Fibroblast of lung (primary cell): ENCODE measurements at regions not wholly inside any gene's neighbourhood (a gene's known extent, or its start where the extent isn't known, plus 50 kb on each side); places are given as distances from the start of the nearest gene placed in this dataset.
"Not testable (repeated sequence)": the region's sequence is repeated elsewhere in the genome, so short reads cannot be mapped to it uniquely, and the experiment has no call there.

ENCODE experiments used
- DNase-seq, 2 donors: peaks; one replicate each; pipeline versions ENCODE4 v3.0.0 to v3.0.0-alpha.2; 2010; ENCODE audit warnings: low read depth in 2 of 2
- H2AFZ ChIP-seq: 2 replicates; pipeline ENCODE4 v1.5.1; 2012; ENCODE audit warnings: low read length, control low read depth, inconsistent platforms
- H3K27ac ChIP-seq: 2 replicates; pipeline ENCODE4 v1.5.1; 2011; ENCODE audit warnings: low read length, control low read depth; ENCODE audit not compliant: insufficient read depth
- H3K27me3 ChIP-seq: 2 replicates; pipeline ENCODE4 v1.5.1; 2011; ENCODE audit warnings: mild to moderate bottlenecking, low read length; ENCODE audit not compliant: control insufficient read depth, insufficient read depth
- H3K36me3 ChIP-seq: 2 replicates; pipeline ENCODE4 v1.5.1; 2011; ENCODE audit warnings: low read length; ENCODE audit not compliant: control insufficient read depth, insufficient read depth
- H3K4me1 ChIP-seq: 2 replicates; pipeline ENCODE4 v1.5.1; 2011; ENCODE audit warnings: low read length; ENCODE audit not compliant: control insufficient read depth, insufficient read depth; ENCODE audit errors: extremely low read depth
- H3K4me2 ChIP-seq: 2 replicates; pipeline ENCODE4 v1.5.1; 2011; ENCODE audit warnings: low read length, control low read depth; ENCODE audit not compliant: insufficient read depth; ENCODE audit errors: extremely low read depth
- H3K4me3 ChIP-seq, 4 experiments: fragments of 200-600 bp in 1 of 4; sonication (generic) in 1 of 4; replicated peaks in 1 of 4; 2 replicates each; pipeline ENCODE4 v1.5.1; 2011 to 2016; ENCODE audit warnings: low read length in 4 of 4, low read depth in 3 of 4, mild to moderate bottlenecking in 3 of 4, control low read depth in 2 of 4, inconsistent platforms in 1 of 4, mixed read lengths in 1 of 4; ENCODE audit not compliant: insufficient read depth in 1 of 4; ENCODE audit errors: control extremely low read depth in 1 of 4
- H3K79me2 ChIP-seq: 2 replicates; pipeline ENCODE4 v1.5.1; 2012; ENCODE audit warnings: mild to moderate bottlenecking, low read length, inconsistent platforms; ENCODE audit not compliant: control insufficient read depth, insufficient read depth
- H3K9ac ChIP-seq: 2 replicates; pipeline ENCODE4 v1.5.1; 2011; ENCODE audit warnings: mild to moderate bottlenecking, low read length, control low read depth; ENCODE audit not compliant: insufficient read depth
- H3K9me3 ChIP-seq: 2 replicates; pipeline ENCODE4 v1.5.1; 2012; ENCODE audit warnings: low read depth, low read length; ENCODE audit not compliant: control insufficient read depth, insufficient read depth
- H4K20me1 ChIP-seq: 2 replicates; pipeline ENCODE4 v1.5.1; 2011; ENCODE audit warnings: low read length; ENCODE audit not compliant: control insufficient read depth, insufficient read depth; ENCODE audit errors: extremely low read depth
- EZH2 ChIP-seq: IDR thresholded peaks from 2 replicates; pipeline ENCODE4 v1.5.1; 2012; ENCODE audit warnings: low read length, control low read depth, mild to moderate bottlenecking; ENCODE audit errors: missing control alignments
- TF ChIP-seq, protein P1 (sequence below), 2 donors: IDR thresholded peaks in 1 of 2; conservative IDR thresholded peaks in 1 of 2; 1 replicate in 1 of 2; 2 replicates in 1 of 2; pipeline ENCODE4 v1.5.1; 2011 to 2012; ENCODE audit warnings: low read length in 2 of 2, control low read depth in 1 of 2, inconsistent platforms in 1 of 2, low read depth in 1 of 2, mild to moderate bottlenecking in 1 of 2

DNA sequence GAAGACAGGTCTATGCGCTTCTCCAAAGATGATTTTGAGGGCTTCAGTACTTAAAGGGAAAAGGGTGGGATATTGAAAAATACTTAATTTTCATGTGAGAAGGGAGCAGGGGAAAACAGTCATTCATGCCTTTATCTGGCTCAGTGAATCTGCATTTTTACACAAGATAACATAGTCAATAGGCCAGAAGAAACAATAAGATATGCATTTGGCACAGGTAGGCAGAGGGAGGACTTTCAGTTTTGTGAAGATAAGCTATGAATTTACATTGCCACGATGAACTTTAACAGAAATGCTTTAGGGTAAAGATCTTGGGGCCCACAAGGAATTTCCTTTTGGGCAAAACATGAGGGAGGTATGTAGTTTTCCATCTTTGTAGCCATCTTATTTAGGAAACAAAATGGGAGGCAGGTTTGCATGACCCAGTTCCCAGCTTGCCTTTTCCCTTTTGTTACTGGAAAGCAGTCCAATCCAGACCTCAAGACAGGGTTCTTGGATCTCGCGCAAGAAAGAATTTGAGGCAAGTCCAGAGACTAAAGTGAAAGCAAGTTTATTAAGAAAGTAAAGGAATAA is 504.2 kb downstream of the IGSF11 start:
- H3K27ac ChIP-seq: no peak overlapping the region
- no peak overlapping the region for H2AFZ ChIP-seq
- no peaks in the 10 kb centered on the region for H3K4me1 ChIP-seq
- H4K20me1 ChIP-seq: no peaks in the 10 kb centered on the region
- no peaks in the 10 kb centered on the region for H3K27me3 ChIP-seq
- no peaks in the 10 kb centered on the region for H3K36me3 ChIP-seq
- DNase-seq: no peak
- H3K4me2 ChIP-seq: no peak overlapping the region
- TF ChIP-seq, protein P1, sequence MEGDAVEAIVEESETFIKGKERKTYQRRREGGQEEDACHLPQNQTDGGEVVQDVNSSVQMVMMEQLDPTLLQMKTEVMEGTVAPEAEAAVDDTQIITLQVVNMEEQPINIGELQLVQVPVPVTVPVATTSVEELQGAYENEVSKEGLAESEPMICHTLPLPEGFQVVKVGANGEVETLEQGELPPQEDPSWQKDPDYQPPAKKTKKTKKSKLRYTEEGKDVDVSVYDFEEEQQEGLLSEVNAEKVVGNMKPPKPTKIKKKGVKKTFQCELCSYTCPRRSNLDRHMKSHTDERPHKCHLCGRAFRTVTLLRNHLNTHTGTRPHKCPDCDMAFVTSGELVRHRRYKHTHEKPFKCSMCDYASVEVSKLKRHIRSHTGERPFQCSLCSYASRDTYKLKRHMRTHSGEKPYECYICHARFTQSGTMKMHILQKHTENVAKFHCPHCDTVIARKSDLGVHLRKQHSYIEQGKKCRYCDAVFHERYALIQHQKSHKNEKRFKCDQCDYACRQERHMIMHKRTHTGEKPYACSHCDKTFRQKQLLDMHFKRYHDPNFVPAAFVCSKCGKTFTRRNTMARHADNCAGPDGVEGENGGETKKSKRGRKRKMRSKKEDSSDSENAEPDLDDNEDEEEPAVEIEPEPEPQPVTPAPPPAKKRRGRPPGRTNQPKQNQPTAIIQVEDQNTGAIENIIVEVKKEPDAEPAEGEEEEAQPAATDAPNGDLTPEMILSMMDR (conservative IDR thresholded peaks at IDR 0.05 in 1 of 2, IDR thresholded peaks at IDR 0.05 in 1 of 2; ENCODE audit: low read depth in 1 of 2, low read length in 2 of 2): no peak
- H3K9ac ChIP-seq: no peak overlapping the region
- H3K79me2 ChIP-seq: no peaks in the 10 kb centered on the region
- H3K4me3 ChIP-seq: no peak overlapping the region
- no peaks in the 10 kb centered on the region for H3K9me3 ChIP-seq

DNA sequence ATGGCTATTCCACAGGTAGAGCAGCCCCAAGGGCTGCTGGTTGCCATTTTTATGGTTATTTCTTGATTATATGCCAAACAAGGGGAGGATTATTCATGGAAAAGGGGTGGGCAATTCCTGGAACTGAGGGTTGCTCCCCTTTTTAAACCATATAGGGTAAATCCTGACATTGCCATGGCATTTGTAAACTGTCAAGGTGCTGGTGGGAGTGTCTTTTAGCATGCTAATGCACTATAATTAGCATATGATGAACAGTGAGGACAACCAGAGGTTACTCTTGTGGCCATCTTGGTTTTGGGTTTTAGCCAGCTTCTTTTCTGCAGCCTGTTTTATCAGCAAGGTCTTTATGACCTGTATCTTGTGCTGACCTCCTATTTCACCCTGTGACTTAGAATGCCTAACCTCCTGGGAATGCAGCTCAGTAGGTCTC is 503.7 kb downstream of the IGSF11 start:
- not testable (repeated sequence) for H3K4me3 ChIP-seq, DNase-seq, H3K79me2 ChIP-seq, H4K20me1 ChIP-seq, H3K27me3 ChIP-seq, H3K4me1 ChIP-seq, H3K27ac ChIP-seq, H2AFZ ChIP-seq, H3K9me3 ChIP-seq, H3K9ac ChIP-seq, H3K4me2 ChIP-seq, H3K36me3 ChIP-seq

GRCh38 chr3:118531816-118532215 is 502.8 kb downstream of the IGSF11 start:
- Histone ChIP-seq H4K20me1 (no peaks in the 10 kb centered on the region), H3K4me1 (no peaks in the 10 kb centered on the region), H3K9ac (no peak overlapping the region), H3K27ac (no peak overlapping the region), H2AFZ (no peak overlapping the region), H3K79me2 (no peaks in the 10 kb centered on the region), H3K4me3 (no peak overlapping the region), H3K36me3 (no peaks in the 10 kb centered on the region), H3K27me3 (no peaks in the 10 kb centered on the region), H3K9me3 (no peaks in the 10 kb centered on the region), H3K4me2 (no peak overlapping the region)
- no peak for TF ChIP-seq EZH2
- TF ChIP-seq, protein P1 (conservative IDR thresholded peaks at IDR 0.05 in 1 of 2, IDR thresholded peaks at IDR 0.05 in 1 of 2; ENCODE audit: low read depth in 1 of 2, low read length in 2 of 2): no peak
- DNase-seq: no peak
